ENCODE measurements at regions not wholly inside any gene's neighbourhood (a gene's known extent, or its start where the extent isn't known, plus 50 kb on each side); places are given as distances from the start of the nearest gene placed in this dataset.

GRCh38 chr13:42477596-42478190 is 96.3 kb upstream of the TNFSF11 start:
- TF ChIP-seq RFX5 (IDR thresholded peaks at IDR 0.05) (no peak), CTCF (IDR thresholded peaks at IDR 0.05) (no peak), CEBPB (IDR thresholded peaks at IDR 0.05) (no peak), POLR2A (IDR thresholded peaks at IDR 0.05; ENCODE audit: low read length) (no peak), CHD2 (IDR thresholded peaks at IDR 0.05; ENCODE audit: low read length, partially characterized antibody) (no peak), JUN (IDR thresholded peaks at IDR 0.05) (no peak), PBX3 (IDR thresholded peaks at IDR 0.05) (no peak)
